H1 (cell line): ENCODE measurements at regions not wholly inside any gene's neighbourhood (a gene's known extent, or its start where the extent isn't known, plus 50 kb on each side); places are given as distances from the start of the nearest gene placed in this dataset.

Experiments
- CTCF ChIA-PET: fragments of 300-600 bp; sonication (Branson Sonifier 250); formaldehyde crosslinking; loops from one replicate; lab custom pipeline; 2021; ENCODE audit not compliant: partially characterized antibody; lab: Charles Lee
- POLR2A ChIA-PET: fragments of 300-600 bp; sonication (Branson Sonifier 250); formaldehyde crosslinking; loops from one replicate; lab custom pipeline; 2021; ENCODE audit warnings: inconsistent platforms; ENCODE audit not compliant: partially characterized antibody; lab: Charles Lee
- DNase-seq, 2 experiments: peaks; one replicate each; pipeline versions ENCODE4 v3.0.0 to v3.0.0-alpha.2; 2010 to 2022; ENCODE audit warnings: low spot score in 2 of 2, low read depth in 1 of 2, mixed read lengths in 1 of 2
- FAIRE-seq: peaks from 2 replicates; lab custom pipeline; 2011; peaks lifted over from hg19 to GRCh38; lab: Jason Lieb, UNC
- H2AFZ ChIP-seq: 2 replicates; pipeline ENCODE4 v1.8.1; 2012; ENCODE audit warnings: low read length, inconsistent platforms
- H2AK5ac ChIP-seq: 2 replicates; pipeline ENCODE4 v1.6.1; 2013; ENCODE audit warnings: low read depth, low read length
- H2BK120ac ChIP-seq: replicated peaks from 2 replicates; pipeline ENCODE3; 2013; ENCODE audit warnings: low read depth, low read length, inconsistent platforms
- H2BK12ac ChIP-seq: 2 replicates; pipeline ENCODE4 v1.6.1; 2013; ENCODE audit warnings: low read depth, low read length
- H2BK15ac ChIP-seq: 2 replicates; pipeline ENCODE4 v1.6.1; 2013; ENCODE audit warnings: low read length
- H2BK20ac ChIP-seq: 2 replicates; pipeline ENCODE4 v1.6.1; 2013; ENCODE audit warnings: low read length
- H2BK5ac ChIP-seq: 2 replicates; pipeline ENCODE4 v1.6.1; 2013; ENCODE audit warnings: low read depth, low read length
- H3K14ac ChIP-seq: 2 replicates; pipeline ENCODE4 v1.6.1; 2013; ENCODE audit warnings: inconsistent platforms; ENCODE audit not compliant: insufficient read length
- H3K18ac ChIP-seq: 2 replicates; pipeline ENCODE4 v1.6.1; 2013; ENCODE audit warnings: low read length; ENCODE audit errors: extremely low read depth
- H3K23ac ChIP-seq: 2 replicates; pipeline ENCODE4 v1.6.1; 2013; ENCODE audit warnings: inconsistent platforms; ENCODE audit not compliant: insufficient read length
- H3K23me2 ChIP-seq: 2 replicates; pipeline ENCODE4 v1.6.1; 2013; ENCODE audit warnings: low read depth, low read length
- H3K27ac ChIP-seq: 2 replicates; pipeline ENCODE4 v1.6.1; 2011; ENCODE audit warnings: low read depth, low read length, inconsistent platforms
- H3K27me3 ChIP-seq, 4 experiments: replicated peaks in 1 of 4; 1 replicate in 1 of 4; 2 replicates in 3 of 4; pipeline versions ENCODE4 v1.6.1 to v1.8.1; 2011 to 2013; ENCODE audit warnings: low read length in 3 of 4, mild to moderate bottlenecking in 3 of 4, inconsistent platforms in 2 of 4, mixed read lengths in 2 of 4, moderate library complexity in 1 of 4; ENCODE audit not compliant: control insufficient read depth in 3 of 4, insufficient read depth in 3 of 4; ENCODE audit errors: extremely low read depth in 1 of 4
- H3K36me3 ChIP-seq, 4 experiments: 2 replicates each; pipeline versions ENCODE4 v1.6.1 to v1.8.1; 2011 to 2013; ENCODE audit warnings: mild to moderate bottlenecking in 4 of 4, low read length in 3 of 4, moderate library complexity in 2 of 4, control low read depth in 1 of 4, inconsistent platforms in 1 of 4; ENCODE audit not compliant: insufficient read depth in 4 of 4, control insufficient read depth in 2 of 4
- H3K4ac ChIP-seq: replicated peaks from 2 replicates; pipeline ENCODE3; 2013; ENCODE audit warnings: low read length, low read depth, mixed read lengths, inconsistent platforms; ENCODE audit not compliant: insufficient read length
- H3K4me1 ChIP-seq, 4 experiments: replicated peaks in 1 of 4; 1 replicate in 1 of 4; 2 replicates in 3 of 4; pipeline versions ENCODE4 v1.6.1 to v1.8.1; 2011 to 2013; ENCODE audit warnings: low read length in 3 of 4, inconsistent platforms in 2 of 4, mixed read lengths in 1 of 4; ENCODE audit not compliant: insufficient read depth in 4 of 4, control insufficient read depth in 3 of 4
- H3K4me2 ChIP-seq, 2 experiments: 2 replicates each; pipeline versions ENCODE4 v1.6.1 to v1.8.1; 2011 to 2013; ENCODE audit warnings: low read depth in 2 of 2, low read length in 2 of 2, control low read depth in 1 of 2, inconsistent platforms in 1 of 2, mild to moderate bottlenecking in 1 of 2; ENCODE audit not compliant: insufficient read depth in 1 of 2
- H3K4me3 ChIP-seq, 4 experiments: fragments of 200-600, 300-600 bp in 1 of 4; sonication (generic), shearing (Covaris generic), sonication (Bioruptor Twin) in 1 of 4; 2 replicates each; pipeline versions ENCODE4 v1.5.1 to v1.8.1; 2011 to 2016; ENCODE audit warnings: low read length in 4 of 4, low read depth in 3 of 4, control low read depth in 2 of 4, inconsistent platforms in 2 of 4, mild to moderate bottlenecking in 2 of 4, mixed read lengths in 1 of 4, moderate library complexity in 1 of 4; ENCODE audit not compliant: insufficient read depth in 2 of 4; ENCODE audit errors: extremely low read depth in 1 of 4
- H3K56ac ChIP-seq: replicated peaks from 2 replicates; pipeline ENCODE3; 2013; ENCODE audit warnings: low read depth, mild to moderate bottlenecking, mixed read lengths, low read length, inconsistent platforms; ENCODE audit not compliant: insufficient read length
- H3K79me1 ChIP-seq: 2 replicates; pipeline ENCODE4 v1.6.1; 2013; ENCODE audit warnings: low read depth, low read length, control low read depth
- H3K79me2 ChIP-seq, 2 experiments: 2 replicates each; pipeline versions ENCODE4 v1.6.1 to v1.8.1; 2012 to 2013; ENCODE audit warnings: low read length in 2 of 2, mild to moderate bottlenecking in 2 of 2, inconsistent platforms in 1 of 2; ENCODE audit not compliant: insufficient read depth in 2 of 2, control insufficient read depth in 1 of 2
- H3K9ac ChIP-seq, 4 experiments: replicated peaks in 1 of 4; 1 replicate in 1 of 4; 2 replicates in 3 of 4; pipeline versions ENCODE4 v1.6.1 to v1.8.1; 2011 to 2013; ENCODE audit warnings: low read depth in 3 of 4, low read length in 3 of 4, control low read depth in 2 of 4, mild to moderate bottlenecking in 2 of 4, moderate library complexity in 2 of 4, inconsistent platforms in 1 of 4; ENCODE audit errors: extremely low read depth in 1 of 4
- H3K9me3 ChIP-seq, 2 experiments: 2 replicates each; pipeline versions ENCODE4 v1.6.1 to v1.8.1; 2012 to 2013; ENCODE audit warnings: mild to moderate bottlenecking in 2 of 2, moderate library complexity in 2 of 2, control low read depth in 1 of 2, inconsistent platforms in 1 of 2, low read depth in 1 of 2, low read length in 1 of 2, mixed read lengths in 1 of 2; ENCODE audit not compliant: insufficient read depth in 2 of 2
- H4K20me1 ChIP-seq, 2 experiments: replicated peaks in 1 of 2; 2 replicates each; pipeline versions ENCODE3 to v1.8.1; 2011 to 2013; ENCODE audit warnings: inconsistent platforms in 2 of 2, low read length in 2 of 2, mild to moderate bottlenecking in 1 of 2; ENCODE audit not compliant: insufficient read depth in 2 of 2, control insufficient read depth in 1 of 2
- H4K5ac ChIP-seq: 2 replicates; pipeline ENCODE4 v1.6.1; 2013; ENCODE audit warnings: low read length, low read depth, mixed read lengths, inconsistent platforms; ENCODE audit not compliant: insufficient read length
- H4K8ac ChIP-seq: 2 replicates; pipeline ENCODE4 v1.8.0; 2013; ENCODE audit warnings: mild to moderate bottlenecking, moderate library complexity, low read length, inconsistent platforms; ENCODE audit not compliant: insufficient read depth; ENCODE audit errors: extremely low read depth
- H4K91ac ChIP-seq: replicated peaks from 2 replicates; pipeline ENCODE3; 2013; ENCODE audit warnings: low read length, mixed read lengths, inconsistent platforms; ENCODE audit not compliant: insufficient read length
- ASH2L ChIP-seq: fragments of 200-600, 300-600 bp; sonication (generic); IDR thresholded peaks from one replicate; pipeline ENCODE4 v1.7.1; 2017; ENCODE audit warnings: low read length
- BACH1 ChIP-seq: IDR thresholded peaks from 2 replicates; pipeline ENCODE4 v1.6.1; 2012; ENCODE audit warnings: low read length, improper control_type of control experiment
- CBX5 ChIP-seq: fragments of 300-800, 300-1000 bp; sonication (generic); IDR thresholded peaks from 2 replicates; pipeline ENCODE4 v1.7.1; 2016; ENCODE audit warnings: antibody characterized with exemption, low read length, low read depth
- CTCF ChIP-seq, 3 experiments: IDR thresholded peaks; 1 replicate in 2 of 3; 2 replicates in 1 of 3; pipeline versions ENCODE4 v1.5.1 to v1.6.1; 2011; ENCODE audit warnings: low read length in 3 of 3, mild to moderate bottlenecking in 3 of 3, inconsistent platforms in 2 of 3, low read depth in 1 of 3, moderate library complexity in 1 of 3; ENCODE audit not compliant: insufficient read depth in 1 of 3; ENCODE audit errors: control extremely low read depth in 1 of 3
- JUND ChIP-seq: IDR thresholded peaks from 2 replicates; pipeline ENCODE4 v1.6.1; 2011; ENCODE audit warnings: mild to moderate bottlenecking, improper control_type of control experiment, low read length
- KDM1A ChIP-seq: fragments of 200-600, 300-600 bp; sonication (generic); IDR thresholded peaks from 2 replicates; pipeline ENCODE4 v1.7.1; 2016; ENCODE audit warnings: mild to moderate bottlenecking, low read length, borderline replicate concordance
- KDM5A ChIP-seq: fragments of 200-600 bp; IDR thresholded peaks from 2 replicates; pipeline ENCODE4 v1.7.1; 2012; ENCODE audit warnings: mild to moderate bottlenecking, low read length, inconsistent platforms, mixed read lengths
- SIRT6 ChIP-seq: IDR thresholded peaks from one replicate; pipeline ENCODE4 v1.7.1; 2012; ENCODE audit warnings: low read length, inconsistent platforms
- SP4 ChIP-seq: IDR thresholded peaks from 2 replicates; pipeline ENCODE4 v1.6.1; 2012; ENCODE audit warnings: low read length, inconsistent platforms
- WGBS, 2 experiments: shearing (Covaris generic) in 1 of 2; methylation state at CpG; one replicate each; pipeline versions ENCODE4 v1.1.6 to v1.1.7; 2013 to 2015; ENCODE audit warnings: low lambda C conversion rate in 2 of 2, mixed read lengths in 2 of 2, inconsistent platforms in 1 of 2, low coverage in 1 of 2, missing lambda C conversion rate in 1 of 2; ENCODE audit not compliant: insufficient replicate concordance in 2 of 2, insufficient coverage in 1 of 2, insufficient read length in 1 of 2; ENCODE audit errors: extremely low coverage in 1 of 2, missing lambda C conversion rate in 1 of 2; 5-methylcytosine and 5-hydroxymethylcytosine counted together

- Histone ChIP-seq H4K8ac (no peak overlapping the region), H3K4ac (no peak overlapping the region), H3K79me1 (no peaks in the 10 kb centered on the region), H3K9ac (no peak overlapping the region), H3K79me2 (no peaks in the 10 kb centered on the region), H3K4me2 (0 out of 4 replicates have a peak overlapping the region, but pooled peaks of 1 of the 2 experiments have one; percentile 26), H3K23me2 (no peaks in the 10 kb centered on the region), H3K4me3 (no peak overlapping the region), H3K23ac (no peak overlapping the region), H4K20me1 (no peaks in the 10 kb centered on the region), H3K14ac (no peak overlapping the region), H2BK120ac (no peak overlapping the region)
- POLR2A ChIA-PET: no interaction called here
- peak; percentile 42 for FAIRE-seq
- TF ChIP-seq CBX5 (no peak), SP4 (no peak), SIRT6 (no peak), KDM5A (no peak), BACH1 (no peak), CTCF (IDR thresholded peaks at IDR 0.05; ENCODE audit: control extremely low read depth in 1 of 3, insufficient read depth in 1 of 3, low read depth in 1 of 3, low read length in 3 of 3) (no peak), KDM1A (no peak), ASH2L (no peak), JUND (no peak)
- TF ChIP-seq, all 59 proteins: peak for 0
- H4K91ac ChIP-seq: no peak overlapping the region
- no peaks in the 10 kb centered on the region for H3K27me3 ChIP-seq
- CTCF ChIA-PET: no interaction called here
- H2BK15ac ChIP-seq: no peak overlapping the region
- WGBS, 2 experiments: 47% methylated on average over 4 of the region's 4 CpGs; no CpG with 5 or more reads in 1 of the 2 experiments
- H3K4me1 ChIP-seq: peaks cover 0 to 2% (median under 1%) of the 10 kb centered on the region in 4 experiments; a peak in 1 of 7 replicates
- no peak overlapping the region for H2BK20ac ChIP-seq
- DNase-seq: no peak
- H2BK12ac ChIP-seq: no peak overlapping the region
- H3K56ac ChIP-seq: no peak overlapping the region
- no peaks in the 10 kb centered on the region for H3K9me3 ChIP-seq
- no peak overlapping the region for H3K27ac ChIP-seq
- no peaks in the 10 kb centered on the region for H3K36me3 ChIP-seq
- no peak overlapping the region for H2BK5ac ChIP-seq
- H2AK5ac ChIP-seq: no peak overlapping the region
- H4K5ac ChIP-seq: no peak overlapping the region
- no peak overlapping the region for H3K18ac ChIP-seq
- no peak overlapping the region for H2AFZ ChIP-seq
Measured at GRCh38 chr5:87588316-87588715, 175.6 kb upstream of the CCNH start.
